HG02943 (cell line): ENCODE measurements at regions not wholly inside any gene's neighbourhood (a gene's known extent, or its start where the extent isn't known, plus 50 kb on each side); places are given as distances from the start of the nearest gene placed in this dataset.
A peak's percentile ranks its signal among the peaks of the same experiment; 100 is the strongest.

Experiments
- ATAC-seq: cut with Tn5 transposase; IDR thresholded peaks from one replicate; pipeline ENCODE4 v1.9.1; 2021; ENCODE audit warnings: mild to moderate bottlenecking, low read depth, moderate library complexity; ENCODE audit not compliant: unreplicated experiment

DNA sequence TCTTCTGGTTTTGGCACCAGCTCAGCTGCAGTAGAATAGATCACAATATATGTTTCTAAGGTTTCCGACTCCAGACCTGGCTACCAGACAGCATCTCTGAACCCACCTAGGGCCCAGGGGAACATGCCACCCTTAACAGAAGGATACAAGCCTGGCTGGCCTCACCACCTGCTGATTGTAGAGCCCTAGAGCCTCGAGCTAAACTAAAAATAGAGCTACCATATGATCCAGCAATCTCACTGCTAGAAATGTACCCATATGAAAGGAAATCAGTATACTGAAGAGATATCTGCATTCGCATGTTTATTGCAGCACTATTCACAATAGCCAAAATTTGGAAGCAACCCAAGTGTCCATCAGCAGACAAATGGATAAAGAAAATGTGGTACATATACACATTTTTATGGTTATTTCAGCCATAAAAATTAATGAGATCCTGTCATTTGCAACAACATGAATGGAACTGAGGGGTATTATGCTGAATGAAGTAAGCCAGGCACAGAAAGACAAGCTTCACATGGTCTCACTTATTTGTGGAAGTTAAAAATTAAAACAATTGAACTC, 242.4 kb upstream of the SLC39A10 start:
- no peak for ATAC-seq

- ATAC-seq: no peak
Observed at GRCh38 chr2:195413944-195414343, 243.1 kb upstream of the SLC39A10 start.

DNA sequence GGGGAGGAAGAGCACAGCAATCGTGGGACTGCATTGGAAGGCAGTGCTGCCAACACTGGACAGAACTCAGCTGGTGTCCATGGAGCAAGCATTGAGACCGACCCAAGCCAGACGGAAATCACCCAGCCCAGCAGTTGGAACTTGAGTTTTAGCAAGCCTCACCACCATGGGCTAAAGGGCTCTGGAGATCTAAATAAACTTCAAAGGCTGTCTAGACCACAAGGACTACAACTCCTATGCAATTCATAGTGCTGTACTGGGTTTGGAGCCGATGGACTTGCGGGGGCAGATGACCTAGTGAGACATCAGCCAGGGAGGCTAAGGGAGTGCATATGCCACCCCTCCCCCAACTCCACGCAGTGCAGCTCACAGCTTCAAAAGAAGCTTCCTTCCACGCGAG, 243.6 kb upstream of the SLC39A10 start:
- no peak for ATAC-seq

DNA sequence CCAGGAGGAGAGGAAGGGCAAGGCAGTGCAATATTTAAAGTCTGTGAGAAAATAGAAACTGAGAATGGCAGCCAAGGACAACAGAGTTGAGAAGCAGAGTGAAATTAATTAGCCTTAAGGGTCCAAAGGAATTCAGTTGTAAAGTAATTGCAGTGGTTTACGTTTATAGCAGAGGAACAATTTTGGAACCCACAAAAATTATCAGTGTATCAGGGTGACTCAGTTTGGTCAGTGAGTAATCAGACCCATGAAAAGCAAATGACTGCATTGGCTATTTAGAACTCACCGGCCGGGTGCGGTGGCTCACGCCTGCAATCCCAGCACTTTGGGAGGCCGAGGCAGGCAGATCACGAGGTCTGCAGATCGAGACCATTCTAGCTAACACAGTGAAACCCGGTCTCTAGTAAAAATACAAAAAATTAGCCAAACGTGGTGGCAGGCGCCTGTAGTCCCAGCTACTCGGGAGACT, 245.8 kb upstream of the SLC39A10 start:
- no peak for ATAC-seq

GRCh38 chr2:195410074-195410671, 246.9 kb upstream of the SLC39A10 start:
- no peak for ATAC-seq

- ATAC-seq: no peak
Observed at GRCh38 chr2:195408811-195409210, 248.2 kb upstream of the SLC39A10 start.

DNA sequence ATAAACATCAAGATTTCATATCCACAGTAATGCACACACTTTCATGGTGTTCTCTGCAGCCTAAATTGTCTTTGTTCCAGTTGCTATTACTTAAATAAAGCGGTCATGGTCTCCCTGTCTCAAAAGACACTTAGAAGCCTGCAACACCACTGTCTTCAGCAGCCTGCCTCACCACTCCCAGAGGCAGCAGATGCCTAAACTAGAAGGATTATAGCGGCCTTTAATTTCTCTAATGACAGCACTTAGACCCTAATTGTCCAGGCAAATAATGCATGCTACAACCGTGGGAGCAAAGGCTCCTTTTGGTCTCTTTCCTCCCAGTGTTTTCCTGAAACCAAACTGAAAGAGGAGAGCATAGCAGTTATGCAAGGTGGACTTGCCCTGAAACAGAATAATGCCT, 248.8 kb upstream of the SLC39A10 start:
- ATAC-seq: no peak

DNA sequence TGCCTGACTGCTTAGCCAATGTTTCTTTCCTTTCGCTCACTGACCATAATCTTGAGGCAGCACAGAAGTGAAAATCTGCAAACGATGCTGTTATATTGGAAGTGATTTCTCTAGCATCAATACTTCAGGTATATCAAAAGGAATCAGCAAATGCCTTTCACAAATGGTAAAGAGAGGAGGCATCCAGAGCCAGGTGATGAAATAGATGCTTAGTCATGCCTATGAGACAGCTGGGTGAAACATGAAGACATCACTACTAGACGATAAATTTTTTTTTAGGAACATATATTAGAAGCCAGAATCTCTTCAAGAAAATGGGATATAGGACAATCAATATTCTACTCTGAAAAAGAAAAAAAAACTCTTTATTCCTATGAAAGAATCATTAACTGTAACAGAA, 249.2 kb upstream of the SLC39A10 start:
- ATAC-seq: no peak

DNA sequence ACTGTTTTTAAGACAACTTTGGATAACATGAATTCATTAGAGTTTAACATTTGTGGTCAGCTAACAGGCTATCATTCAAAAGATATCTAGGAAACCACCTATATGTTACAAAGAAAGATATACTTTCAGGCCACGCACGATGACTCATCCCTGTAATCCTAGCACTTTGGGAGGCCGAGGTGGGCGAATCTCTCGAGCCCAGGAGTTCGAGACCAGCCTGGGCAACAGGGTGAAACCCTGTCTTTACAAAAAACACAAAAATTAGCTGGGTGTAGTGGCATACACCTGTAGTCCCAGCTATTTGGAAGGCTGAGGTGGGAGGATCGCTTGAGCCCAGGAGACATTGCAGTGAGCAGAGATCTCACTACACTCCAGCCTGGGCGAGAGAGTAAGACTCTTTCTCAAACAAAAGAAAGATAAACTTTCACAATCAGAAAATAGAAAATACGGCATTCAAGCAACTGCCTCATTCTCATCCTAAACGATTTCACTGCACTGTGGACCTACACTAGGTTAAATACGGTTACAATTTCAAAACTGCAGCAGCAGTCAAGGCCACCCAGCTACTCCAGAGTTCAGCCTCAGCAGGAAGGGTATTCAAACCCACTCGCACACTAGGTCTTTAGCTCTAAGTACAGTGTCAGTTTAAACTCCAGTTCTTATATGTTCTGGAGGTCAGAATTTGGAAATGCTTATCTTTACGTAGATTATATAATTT, 250.0 kb upstream of the SLC39A10 start:
- ATAC-seq: no peak

DNA sequence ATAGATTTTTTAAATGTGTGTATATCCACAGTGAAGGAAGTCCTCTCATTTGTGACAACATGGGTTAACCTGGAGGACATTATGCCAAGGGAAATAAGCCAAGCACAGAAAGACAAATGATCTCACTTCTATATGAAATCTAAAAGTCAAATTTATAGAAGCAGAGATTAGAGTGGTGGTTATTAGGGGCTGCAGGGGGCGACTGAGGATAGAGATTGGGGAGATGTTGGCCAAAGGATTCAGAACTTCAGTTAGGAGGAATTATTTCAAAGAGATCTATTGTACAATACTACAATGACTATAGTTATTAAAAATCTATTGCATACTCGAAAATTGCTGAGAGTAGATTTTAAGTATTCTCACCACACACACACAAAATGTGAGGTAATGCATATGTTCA, 252.4 kb upstream of the SLC39A10 start:
- ATAC-seq: no peak

DNA sequence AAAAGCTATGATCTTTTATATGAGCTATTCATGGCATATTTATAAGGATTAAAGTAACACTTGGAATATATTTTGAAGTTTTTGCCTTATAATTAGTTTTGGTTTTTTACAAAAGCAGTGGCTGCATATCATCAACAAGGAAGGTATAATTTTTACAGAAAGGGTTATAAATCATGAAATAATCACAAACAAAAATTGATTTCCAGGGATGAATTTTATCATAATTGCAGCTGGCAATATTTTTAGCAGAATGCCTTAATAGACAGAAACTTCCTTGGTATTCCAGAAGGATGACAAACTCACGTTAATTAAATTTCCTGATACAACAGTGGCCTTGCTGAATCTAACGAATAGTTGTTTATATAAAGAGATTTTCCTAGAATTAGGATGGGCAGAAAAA, 260.5 kb upstream of the SLC39A10 start:
- no peak for ATAC-seq

DNA sequence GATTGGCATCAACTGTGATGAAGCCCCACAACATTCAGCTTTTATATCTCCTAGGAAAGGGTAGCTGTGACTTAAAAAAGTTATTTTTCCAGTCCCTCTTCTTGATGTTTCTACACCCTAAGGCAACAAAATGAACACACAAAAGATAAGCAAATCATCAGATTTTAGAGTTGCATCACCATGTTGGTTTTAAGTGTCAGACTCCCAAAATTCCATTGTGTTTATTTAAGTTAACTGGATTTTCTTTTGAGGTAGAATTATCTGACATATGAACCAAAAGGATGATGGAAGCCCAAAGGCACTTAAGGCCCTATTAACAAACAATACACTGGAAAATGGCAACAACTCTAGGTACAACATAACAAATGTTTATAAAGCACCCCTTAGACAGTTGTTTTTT, 261.7 kb upstream of the SLC39A10 start:
- ATAC-seq: no peak

GRCh38 chr2:195392446-195393336, 264.3 kb upstream of the SLC39A10 start:
- ATAC-seq: peak; percentile 58

DNA sequence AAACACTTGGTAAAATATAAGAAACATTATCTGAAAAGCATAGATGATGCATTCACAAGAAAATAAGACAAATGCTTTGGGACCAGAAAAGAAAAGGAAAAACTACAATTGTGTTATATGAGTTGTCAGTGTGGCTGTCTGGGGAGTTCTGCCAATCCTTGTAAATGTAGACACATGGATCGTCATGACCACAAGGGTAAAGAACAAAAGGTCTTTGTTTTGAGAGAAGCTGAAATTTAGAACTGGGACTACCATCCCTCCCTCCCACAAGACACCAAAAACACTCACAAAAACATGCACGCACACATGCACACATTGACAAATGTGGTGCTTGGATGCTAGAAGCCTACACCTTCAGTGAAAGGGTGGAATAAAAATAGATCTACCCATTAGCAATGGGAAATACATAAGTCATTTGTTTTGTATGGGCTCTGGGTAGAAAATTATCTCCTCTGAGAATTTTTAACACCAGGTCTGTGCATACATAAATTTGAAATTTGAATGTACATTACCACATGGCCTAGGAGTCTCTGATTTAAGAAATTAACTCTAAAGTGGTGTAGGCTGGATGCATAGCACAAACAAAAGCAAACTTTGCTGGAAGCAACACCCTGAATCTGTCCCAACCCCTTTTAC, 266.2 kb upstream of the SLC39A10 start:
- ATAC-seq: no peak

- no peak for ATAC-seq
Observed at GRCh38 chr2:195388028-195388427, 269.0 kb upstream of the SLC39A10 start.

DNA sequence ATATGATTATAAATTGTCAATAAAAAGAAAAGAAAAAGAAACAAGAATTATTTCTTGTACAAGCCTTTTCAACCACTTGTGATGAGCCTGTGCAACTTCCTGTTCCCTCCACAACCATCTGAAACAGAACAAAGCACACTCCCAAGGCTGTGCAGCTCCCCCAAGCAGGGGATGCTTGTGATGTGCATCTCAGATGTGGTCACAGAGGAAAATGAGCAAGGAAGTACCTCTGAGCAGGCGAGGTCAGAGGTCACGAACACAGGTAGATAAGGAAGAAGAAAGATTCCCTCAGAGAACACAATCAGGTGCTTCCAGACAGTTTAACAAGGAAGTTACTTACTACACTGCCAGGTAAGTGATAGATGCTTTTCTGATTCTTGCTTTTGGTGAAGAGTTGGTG, 274.8 kb upstream of the SLC39A10 start:
- ATAC-seq: no peak

- ATAC-seq: no peak
Observed at GRCh38 chr2:195370167-195370943, 286.7 kb upstream of the SLC39A10 start.

GRCh38 chr2:195369218-195369587, 287.8 kb upstream of the SLC39A10 start:
- ATAC-seq: no peak

DNA sequence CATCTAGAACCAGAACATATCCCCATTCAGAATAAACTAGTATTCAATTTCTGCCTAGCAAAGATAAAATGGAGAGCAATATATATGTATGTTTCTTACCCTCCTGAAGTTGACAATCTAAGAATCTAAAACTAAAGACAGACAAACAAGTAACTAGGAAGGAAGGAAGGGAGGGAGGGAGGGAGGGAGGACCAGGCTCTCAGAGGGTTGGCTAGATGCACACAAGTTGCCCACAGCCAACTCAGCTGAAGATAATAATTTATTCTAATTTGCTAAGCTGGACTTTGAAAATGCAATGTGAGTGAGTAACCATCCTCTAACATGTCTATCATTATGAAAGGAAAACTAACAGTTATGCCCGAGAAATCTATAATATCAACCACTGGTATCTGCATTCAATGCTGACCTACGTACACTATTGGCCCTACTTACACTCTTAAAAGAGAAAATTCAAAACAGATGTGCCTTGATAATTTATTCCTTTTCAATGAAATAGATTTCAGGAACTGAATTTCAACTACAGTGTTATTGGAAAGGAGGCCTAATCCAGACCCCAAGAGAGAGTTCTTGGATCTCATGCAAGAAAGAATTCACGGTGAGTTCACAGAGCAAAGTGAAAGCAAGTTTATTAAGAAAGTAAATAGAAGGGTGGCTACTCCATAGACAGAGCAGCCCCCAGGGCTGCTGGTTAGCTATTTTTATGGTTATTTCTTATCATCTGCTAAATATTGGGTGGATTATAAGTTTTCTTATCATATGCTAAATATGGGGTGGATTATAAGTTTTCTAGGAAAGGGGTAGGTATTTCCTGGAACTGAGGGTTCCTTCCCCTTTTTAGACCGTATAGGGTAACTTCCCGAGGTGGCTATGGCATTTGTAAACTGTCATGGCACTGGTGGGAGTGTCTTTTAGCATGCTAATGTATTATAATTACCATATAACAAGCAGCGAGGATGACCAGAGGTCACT, 288.5 kb upstream of the SLC39A10 start:
- ATAC-seq: no peak
